A549 (cell line): ENCODE measurements at regions not wholly inside any gene's neighbourhood (a gene's known extent, or its start where the extent isn't known, plus 50 kb on each side); places are given as distances from the start of the nearest gene placed in this dataset.

Experiments used
- ATAC-seq, 2 experiments: fragments of 200-7000 bp in 1 of 2; fragments of >200 bp in 1 of 2; cut with Nextera tagmentation in 1 of 2; cut with Tn5 transposase in 1 of 2; 3 replicates each; pipeline versions ENCODE4 v1.8.0 to v1.9.1; 2018 to 2020; ENCODE audit warnings: mild to moderate bottlenecking in 1 of 2, moderate library complexity in 1 of 2
- CTCF ChIA-PET: fragments of 300-600 bp; sonication (Branson Sonifier 250); formaldehyde crosslinking; extraction: SDS; loops from one replicate; lab custom pipeline; 2021; ENCODE audit warnings: antibody characterized with exemption, inconsistent platforms; lab: Yijun Ruan, JAX
- POLR2A ChIA-PET: fragments of 350-600 bp; formaldehyde crosslinking; extraction: SDS; loops from one replicate; lab custom pipeline; 2021; ENCODE audit warnings: antibody characterized with exemption, inconsistent platforms; lab: Yijun Ruan, JAX
- DNase-seq, 2 experiments: peaks; one replicate each; pipeline versions ENCODE4 v3.0.0 to v3.0.0-alpha.2; 2011 to 2016; ENCODE audit warnings: low read depth in 1 of 2, low spot score in 1 of 2
- FAIRE-seq: peaks from 2 replicates; lab custom pipeline; 2011; peaks lifted over from hg19 to GRCh38; lab: Jason Lieb, UNC
- H3K27ac ChIP-seq, 2 experiments: fragments of >200 bp; sonication (Bioruptor Twin); formaldehyde crosslinking; 3 replicates each; pipeline ENCODE4 v1.5.1; 2016 to 2017
- H3K4me1 ChIP-seq: fragments of >200 bp; sonication (Bioruptor Twin); formaldehyde crosslinking; 3 replicates; pipeline ENCODE4 v1.6.1; 2016
- H3K4me2 ChIP-seq: fragments of >200 bp; sonication (Bioruptor Twin); formaldehyde crosslinking; 3 replicates; pipeline ENCODE4 v1.6.1; 2016
- H3K4me3 ChIP-seq: fragments of >200 bp; sonication (Bioruptor Twin); formaldehyde crosslinking; 3 replicates; pipeline ENCODE4 v1.5.1; 2016
- H3K9me3 ChIP-seq: fragments of >200 bp; sonication (Bioruptor Twin); formaldehyde crosslinking; 3 replicates; pipeline ENCODE4 v1.6.1; 2016
- CEBPB ChIP-seq, 2 experiments: fragments of >200 bp in 1 of 2; sonication (Bioruptor Twin) in 1 of 2; formaldehyde crosslinking in 1 of 2; IDR thresholded peaks; 2 replicates each; pipeline ENCODE4 v1.6.1; 2012 to 2016
- EHMT2 ChIP-seq: fragments of 200-600 bp; sonication (generic); IDR thresholded peaks from 2 replicates; pipeline ENCODE4 v1.6.1; 2016; ENCODE audit warnings: antibody characterized with exemption, low read depth, mild to moderate bottlenecking, moderate library complexity
- EP300 ChIP-seq, 2 experiments: fragments of >200 bp; sonication (Bioruptor Twin); formaldehyde crosslinking; IDR thresholded peaks; 2 replicates in 1 of 2; 3 replicates in 1 of 2; pipeline ENCODE4 v1.6.1; 2016 to 2017
- ESRRA ChIP-seq: fragments of 150-350 bp; IDR thresholded peaks from 2 replicates; pipeline ENCODE4 v1.6.1; 2014; ENCODE audit warnings: mild to moderate bottlenecking, low read length, borderline replicate concordance
- FOSL2 ChIP-seq, 2 experiments: fragments of 450-650 bp in 1 of 2; fragments of >200 bp in 1 of 2; sonication (Bioruptor Twin) in 1 of 2; formaldehyde crosslinking; IDR thresholded peaks; 2 replicates each; pipeline versions ENCODE4 v1.5.0 to v1.6.1; 2016 to 2020; ENCODE audit warnings: mild to moderate bottlenecking in 1 of 2, moderate library complexity in 1 of 2
- FOXS1 ChIP-seq: fragments of 250-450 bp; sonication (Bioruptor Pico); IDR thresholded peaks from 2 replicates; pipeline ENCODE4 v1.5.0; 2020; ENCODE audit warnings: mild to moderate bottlenecking, moderate library complexity
- HDAC2 ChIP-seq: fragments of 200-600 bp; sonication (generic); IDR thresholded peaks from 2 replicates; pipeline ENCODE4 v1.6.1; 2016
- HES2 ChIP-seq: fragments of >200 bp; sonication (Bioruptor Twin); formaldehyde crosslinking; IDR thresholded peaks from 2 replicates; pipeline ENCODE4 v1.6.1; 2016
- HOXA7 ChIP-seq: fragments of 250-450 bp; sonication (Bioruptor Pico); IDR thresholded peaks from 2 replicates; pipeline ENCODE4 v1.5.0; 2020; ENCODE audit warnings: mild to moderate bottlenecking, moderate library complexity
- HOXB13 ChIP-seq: fragments of 250-450 bp; sonication (Bioruptor Pico); IDR thresholded peaks from 2 replicates; pipeline ENCODE4 v1.5.0; 2020; ENCODE audit warnings: low read depth, mild to moderate bottlenecking, moderate library complexity
- JUNB ChIP-seq: fragments of >200 bp; sonication (Bioruptor Twin); formaldehyde crosslinking; IDR thresholded peaks from 2 replicates; pipeline ENCODE4 v1.6.1; 2016
- MAFK ChIP-seq: fragments of 450-650 bp; IDR thresholded peaks from 2 replicates; pipeline ENCODE4 v1.6.1; 2014; ENCODE audit not compliant: partially characterized antibody
- MAX ChIP-seq: IDR thresholded peaks from 2 replicates; pipeline ENCODE4 v1.6.1; 2012
- MAZ ChIP-seq: fragments of 150-350 bp; IDR thresholded peaks from 2 replicates; pipeline ENCODE4 v1.6.1; 2014; ENCODE audit warnings: antibody characterized with exemption, low read depth, low read length, borderline replicate concordance
- NPAS2 ChIP-seq: fragments of 250-450 bp; sonication (Bioruptor Pico); IDR thresholded peaks from 2 replicates; pipeline ENCODE4 v1.8.0; 2022; ENCODE audit warnings: mild to moderate bottlenecking, moderate library complexity, borderline replicate concordance
- NR3C1 ChIP-seq: fragments of >200 bp; sonication (Bioruptor Twin); formaldehyde crosslinking; IDR thresholded peaks from 3 replicates; pipeline ENCODE4 v1.6.1; 2017
- PBX3 ChIP-seq: IDR thresholded peaks from 2 replicates; pipeline ENCODE4 v1.6.1; 2012
- POLR2A ChIP-seq: IDR thresholded peaks from 2 replicates; pipeline ENCODE4 v1.6.1; 2012; ENCODE audit warnings: mild to moderate bottlenecking, low read length
- RAD21 ChIP-seq, 2 experiments: fragments of >200 bp in 1 of 2; sonication (Bioruptor Twin) in 1 of 2; formaldehyde crosslinking in 1 of 2; IDR thresholded peaks in 1 of 2; conservative IDR thresholded peaks in 1 of 2; 2 replicates in 1 of 2; 3 replicates in 1 of 2; pipeline ENCODE4 v1.6.1; 2012 to 2018; ENCODE audit warnings: inconsistent platforms in 1 of 2
- RFX5 ChIP-seq: fragments of 450-650 bp; IDR thresholded peaks from 2 replicates; pipeline ENCODE4 v1.7.1; 2014; ENCODE audit warnings: antibody characterized with exemption, mild to moderate bottlenecking, moderate library complexity
- RNF2 ChIP-seq: fragments of 200-600 bp; sonication (generic); IDR thresholded peaks from 2 replicates; pipeline ENCODE4 v1.6.1; 2016; ENCODE audit warnings: low read depth, mild to moderate bottlenecking, antibody characterized with exemption, moderate library complexity, borderline replicate concordance
- TFCP2L1 ChIP-seq: fragments of 250-450 bp; sonication (Bioruptor Pico); IDR thresholded peaks from 2 replicates; pipeline ENCODE4 v1.5.0; 2021; ENCODE audit warnings: mild to moderate bottlenecking
- ZFP36 ChIP-seq: fragments of 450-650 bp; IDR thresholded peaks from 2 replicates; pipeline ENCODE4 v1.6.1; 2014; ENCODE audit warnings: borderline replicate concordance; ENCODE audit not compliant: partially characterized antibody
- ZNF302 ChIP-seq: fragments of 250-450 bp; sonication (Bioruptor Pico); IDR thresholded peaks from 2 replicates; pipeline ENCODE4 v1.9.0; 2021; ENCODE audit warnings: inconsistent platforms, mild to moderate bottlenecking, moderate library complexity
- ZSCAN20 ChIP-seq: fragments of 250-450 bp; sonication (Bioruptor Pico); IDR thresholded peaks from 2 replicates; pipeline ENCODE4 v1.8.0; 2022; ENCODE audit warnings: mild to moderate bottlenecking, moderate library complexity
- WGBS: methylation state at CpG from one replicate; pipeline ENCODE4 v1.1.6; 2017; ENCODE audit errors: missing lambda C conversion rate; 5-methylcytosine and 5-hydroxymethylcytosine counted together
- TF ChIP-seq, protein P1 (sequence below): fragments of 150-350 bp; IDR thresholded peaks from 2 replicates; pipeline ENCODE4 v1.6.1; 2014; ENCODE audit warnings: low read depth, mild to moderate bottlenecking, low read length
- TF ChIP-seq, protein P2 (sequence below): IDR thresholded peaks from 2 replicates; pipeline ENCODE4 v1.6.1; 2012; ENCODE audit warnings: low read depth, borderline replicate concordance

GRCh38 chr1:203931953-203932352, 70.6 kb downstream of the SNRPE start:
- Histone ChIP-seq H3K4me3 (no peak overlapping the region), H3K9me3 (no peaks in the 10 kb centered on the region), H3K27ac (no peak overlapping the region), H3K4me1 (no peaks in the 10 kb centered on the region; the same call in 2 of the 3 replicates), H3K4me2 (no peak overlapping the region)
- ChIA-PET POLR2A (no interaction called here), CTCF (interaction anchor here (1.2 to 1.6 kb wide), 2 partner anchors 142 to 196 kb away, joined by 3 to 4 read pairs; no protein-coding TSS in a partner anchor)
- DNase-seq: no peak
- ATAC-seq: no peak
- no peak for FAIRE-seq
- TF ChIP-seq RAD21 (conservative IDR thresholded peaks at IDR 0.05 in 1 of 2, IDR thresholded peaks at IDR 0.05 in 1 of 2): no peak
- TF ChIP-seq RNF2: no peak
- no peak for TF ChIP-seq TFCP2L1 (CRISPR knock-in tag)
- 86% methylated on average over 2 of the region's 2 CpGs for WGBS

DNA sequence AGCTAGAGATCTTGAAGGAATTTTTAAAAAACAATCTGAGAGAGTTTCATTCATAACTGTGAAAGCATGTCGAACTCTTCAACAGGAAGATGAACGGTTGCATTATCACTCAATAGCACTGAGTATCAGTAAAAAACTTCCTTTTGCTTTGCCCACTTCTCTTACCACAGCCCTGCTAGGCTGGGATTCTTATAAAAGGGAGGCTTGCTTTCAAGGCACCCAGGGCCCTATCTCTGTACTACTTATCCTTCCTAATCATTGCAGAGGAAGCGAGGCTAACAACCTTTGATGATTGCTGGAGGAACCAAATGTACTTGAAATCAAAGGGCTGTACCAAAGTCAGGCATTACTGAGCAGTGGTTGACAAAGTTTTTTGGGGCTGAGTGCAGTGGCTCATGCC, 71.2 kb downstream of the SNRPE start:
- Histone ChIP-seq H3K4me3 (no peak overlapping the region), H3K4me2 (no peak overlapping the region), H3K9me3 (no peaks in the 10 kb centered on the region), H3K27ac (no peak overlapping the region), H3K4me1 (no peaks in the 10 kb centered on the region)
- WGBS: 62% methylated on average over 3 of the region's 3 CpGs
- no peak for ATAC-seq
- CTCF ChIA-PET: interaction anchor here (1.2 to 1.6 kb wide), 2 partner anchors 141 to 196 kb away, joined by 3 to 4 read pairs; no protein-coding TSS in a partner anchor
- no peak for DNase-seq
- TF ChIP-seq NR3C1: no peak
- TF ChIP-seq HOXB13 (CRISPR knock-in tag): no peak
- no peak for TF ChIP-seq CEBPB (IDR thresholded peaks at IDR 0.05)
- TF ChIP-seq FOSL2 (IDR thresholded peaks at IDR 0.05): no peak
- no peak for TF ChIP-seq FOSL2 (CRISPR knock-in tag; IDR thresholded peaks at IDR 0.05)
- TF ChIP-seq FOXS1 (CRISPR knock-in tag): no peak
- FAIRE-seq: no peak
- POLR2A ChIA-PET: no interaction called here

- 56% methylated on average over 3 of the region's 3 CpGs for WGBS
- Histone ChIP-seq H3K9me3 (no peaks in the 10 kb centered on the region), H3K27ac (no peak overlapping the region), H3K4me3 (no peak overlapping the region), H3K4me2 (no peak overlapping the region), H3K4me1 (no peaks in the 10 kb centered on the region)
- no peak for FAIRE-seq
- no peak for ATAC-seq
- TF ChIP-seq NR3C1: no peak
- no peak for TF ChIP-seq MAX
- TF ChIP-seq ZFP36: no peak
- no peak for TF ChIP-seq EP300 (IDR thresholded peaks at IDR 0.05)
- no peak for TF ChIP-seq NPAS2 (CRISPR knock-in tag)
- TF ChIP-seq JUNB: no peak
- TF ChIP-seq MAFK: no peak
- no peak for TF ChIP-seq MAZ
- no peak for TF ChIP-seq RNF2
- no peak for TF ChIP-seq HDAC2
- no peak for TF ChIP-seq HOXA7 (CRISPR knock-in tag)
- TF ChIP-seq EHMT2: no peak
- no peak for TF ChIP-seq ZNF302 (CRISPR knock-in tag)
- DNase-seq: no peak
- POLR2A ChIA-PET: no interaction called here
- CTCF ChIA-PET: interaction anchor here (0.9 to 1.0 kb wide), 2 partner anchors 82 to 195 kb away, joined by 3 to 4 read pairs; no protein-coding TSS in a partner anchor
Measured at GRCh38 chr1:203934027-203934426, 72.6 kb downstream of the SNRPE start.

GRCh38 chr1:203934651-203935050, 73.3 kb downstream of the SNRPE start:
- ChIA-PET CTCF (interaction anchor here (1.0 to 1.4 kb wide), 2 partner anchors 11 to 64 kb away, joined by 3 to 4 read pairs; no protein-coding TSS in a partner anchor), POLR2A (no interaction called here)
- TF ChIP-seq POLR2A (no peak), MAZ (no peak), PBX3 (no peak), EHMT2 (no peak), HES2 (no peak), NR3C1 (no peak), HOXA7 (CRISPR knock-in tag) (no peak), ZFP36 (no peak), ESRRA (no peak), ZSCAN20 (CRISPR knock-in tag) (no peak), RFX5 (no peak), NPAS2 (CRISPR knock-in tag) (no peak)
- TF ChIP-seq, protein P1, sequence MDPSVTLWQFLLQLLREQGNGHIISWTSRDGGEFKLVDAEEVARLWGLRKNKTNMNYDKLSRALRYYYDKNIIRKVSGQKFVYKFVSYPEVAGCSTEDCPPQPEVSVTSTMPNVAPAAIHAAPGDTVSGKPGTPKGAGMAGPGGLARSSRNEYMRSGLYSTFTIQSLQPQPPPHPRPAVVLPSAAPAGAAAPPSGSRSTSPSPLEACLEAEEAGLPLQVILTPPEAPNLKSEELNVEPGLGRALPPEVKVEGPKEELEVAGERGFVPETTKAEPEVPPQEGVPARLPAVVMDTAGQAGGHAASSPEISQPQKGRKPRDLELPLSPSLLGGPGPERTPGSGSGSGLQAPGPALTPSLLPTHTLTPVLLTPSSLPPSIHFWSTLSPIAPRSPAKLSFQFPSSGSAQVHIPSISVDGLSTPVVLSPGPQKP: no peak
- TF ChIP-seq, protein P2, sequence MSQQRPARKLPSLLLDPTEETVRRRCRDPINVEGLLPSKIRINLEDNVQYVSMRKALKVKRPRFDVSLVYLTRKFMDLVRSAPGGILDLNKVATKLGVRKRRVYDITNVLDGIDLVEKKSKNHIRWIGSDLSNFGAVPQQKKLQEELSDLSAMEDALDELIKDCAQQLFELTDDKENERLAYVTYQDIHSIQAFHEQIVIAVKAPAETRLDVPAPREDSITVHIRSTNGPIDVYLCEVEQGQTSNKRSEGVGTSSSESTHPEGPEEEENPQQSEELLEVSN: no peak
- H3K4me2 ChIP-seq: no peak overlapping the region
- no peak for FAIRE-seq
- ATAC-seq: no peak
- H3K4me1 ChIP-seq: no peaks in the 10 kb centered on the region
- no peak for DNase-seq
- 73% methylated on average over 3 of the region's 3 CpGs for WGBS
- no peak overlapping the region for H3K27ac ChIP-seq
- H3K4me3 ChIP-seq: no peak overlapping the region
- H3K9me3 ChIP-seq: no peaks in the 10 kb centered on the region
